ENCODE measurements at regions not wholly inside any gene's neighbourhood (a gene's known extent, or its start where the extent isn't known, plus 50 kb on each side); places are given as distances from the start of the nearest gene placed in this dataset.

GRCh38 chr4:128558896-128559679 lies 250.4 kb upstream of the JADE1 start:
- H3K4me1 Mint-ChIP-seq (ENCODE audit: insufficient read depth, unreplicated experiment): peaks cover 3% of the 10 kb centered on the region
- H3K27ac Mint-ChIP-seq (ENCODE audit: low read depth, unreplicated experiment): no peak overlapping the region
- POLR2A ChIA-PET: interaction anchor here (0.8 to 1.0 kb wide), 2 partner anchors 106 to 323 kb away, joined by 3 read pairs; no protein-coding TSS in a partner anchor

DNA sequence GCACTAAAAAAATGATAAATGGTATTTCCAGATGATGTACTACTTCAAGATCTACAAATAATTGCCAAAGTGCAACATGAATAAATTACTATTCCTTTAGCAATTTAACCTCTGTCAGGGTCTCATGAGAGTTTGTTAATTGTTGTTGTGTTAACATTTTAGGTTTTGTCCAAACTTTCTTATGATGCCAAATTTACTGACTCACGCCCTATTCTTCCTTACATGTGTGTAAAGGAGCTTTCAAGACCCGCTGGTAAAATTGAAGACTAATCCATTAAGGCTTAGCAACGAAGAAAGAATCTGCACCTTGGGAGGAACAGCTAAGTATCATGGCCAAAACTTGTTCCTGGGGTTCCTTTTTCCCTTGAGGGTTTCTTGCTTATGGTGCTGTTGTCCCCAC lies 252.7 kb upstream of the JADE1 start:
- POLR2A ChIA-PET: interaction anchor here (0.6 to 0.7 kb wide), 2 partner anchors 62 to 167 kb away, joined by 3 read pairs; no protein-coding TSS in a partner anchor
- no peak for DNase-seq (ENCODE audit: unreplicated experiment)
- TF ChIP-seq, protein P1, sequence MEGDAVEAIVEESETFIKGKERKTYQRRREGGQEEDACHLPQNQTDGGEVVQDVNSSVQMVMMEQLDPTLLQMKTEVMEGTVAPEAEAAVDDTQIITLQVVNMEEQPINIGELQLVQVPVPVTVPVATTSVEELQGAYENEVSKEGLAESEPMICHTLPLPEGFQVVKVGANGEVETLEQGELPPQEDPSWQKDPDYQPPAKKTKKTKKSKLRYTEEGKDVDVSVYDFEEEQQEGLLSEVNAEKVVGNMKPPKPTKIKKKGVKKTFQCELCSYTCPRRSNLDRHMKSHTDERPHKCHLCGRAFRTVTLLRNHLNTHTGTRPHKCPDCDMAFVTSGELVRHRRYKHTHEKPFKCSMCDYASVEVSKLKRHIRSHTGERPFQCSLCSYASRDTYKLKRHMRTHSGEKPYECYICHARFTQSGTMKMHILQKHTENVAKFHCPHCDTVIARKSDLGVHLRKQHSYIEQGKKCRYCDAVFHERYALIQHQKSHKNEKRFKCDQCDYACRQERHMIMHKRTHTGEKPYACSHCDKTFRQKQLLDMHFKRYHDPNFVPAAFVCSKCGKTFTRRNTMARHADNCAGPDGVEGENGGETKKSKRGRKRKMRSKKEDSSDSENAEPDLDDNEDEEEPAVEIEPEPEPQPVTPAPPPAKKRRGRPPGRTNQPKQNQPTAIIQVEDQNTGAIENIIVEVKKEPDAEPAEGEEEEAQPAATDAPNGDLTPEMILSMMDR (IDR thresholded peaks at IDR 0.05; ENCODE audit: unreplicated experiment): no peak
- CTCF ChIA-PET: interaction anchor here (0.7 to 5.5 kb wide), 4 partner anchors 9 to 364 kb away, joined by 3 to 36 read pairs (median 3); no protein-coding TSS in a partner anchor
- BruUV-seq (replicated peaks): no TSS peak
- peaks cover 6% of the 10 kb centered on the region for H3K4me1 Mint-ChIP-seq (ENCODE audit: insufficient read depth, unreplicated experiment)
- no peak overlapping the region for H3K27ac Mint-ChIP-seq (ENCODE audit: low read depth, unreplicated experiment)
- H3K4me3 Mint-ChIP-seq (ENCODE audit: unreplicated experiment): no peak overlapping the region
- no peaks in the 10 kb centered on the region for H3K36me3 Mint-ChIP-seq (ENCODE audit: insufficient read depth, unreplicated experiment)
- no peaks in the 10 kb centered on the region for H3K27me3 Mint-ChIP-seq (ENCODE audit: insufficient read depth, unreplicated experiment)
- no peaks in the 10 kb centered on the region for H3K9me3 Mint-ChIP-seq (ENCODE audit: unreplicated experiment)
- intact Hi-C loops (cut with micrococcal nuclease): no loop called here

More at GRCh38 chr4:128558896-128559679, 250.4 kb upstream of the JADE1 start:
- Mint-ChIP-seq H3K4me3 (ENCODE audit: unreplicated experiment) (no peak overlapping the region), H3K9me3 (ENCODE audit: unreplicated experiment) (no peaks in the 10 kb centered on the region), H3K27me3 (ENCODE audit: insufficient read depth, unreplicated experiment) (no peaks in the 10 kb centered on the region), H3K36me3 (ENCODE audit: insufficient read depth, unreplicated experiment) (no peaks in the 10 kb centered on the region)
- intact Hi-C loops (cut with micrococcal nuclease): no loop called here
- CTCF ChIA-PET: interaction anchor here (0.8 to 1.5 kb wide), 3 partner anchors 166 to 251 kb away, joined by 3 to 5 read pairs (median 3); no protein-coding TSS in a partner anchor
- no peak for DNase-seq (ENCODE audit: unreplicated experiment)
- TF ChIP-seq, protein P1 (IDR thresholded peaks at IDR 0.05; ENCODE audit: unreplicated experiment): no peak
- no TSS peak for BruUV-seq (replicated peaks)

DNA sequence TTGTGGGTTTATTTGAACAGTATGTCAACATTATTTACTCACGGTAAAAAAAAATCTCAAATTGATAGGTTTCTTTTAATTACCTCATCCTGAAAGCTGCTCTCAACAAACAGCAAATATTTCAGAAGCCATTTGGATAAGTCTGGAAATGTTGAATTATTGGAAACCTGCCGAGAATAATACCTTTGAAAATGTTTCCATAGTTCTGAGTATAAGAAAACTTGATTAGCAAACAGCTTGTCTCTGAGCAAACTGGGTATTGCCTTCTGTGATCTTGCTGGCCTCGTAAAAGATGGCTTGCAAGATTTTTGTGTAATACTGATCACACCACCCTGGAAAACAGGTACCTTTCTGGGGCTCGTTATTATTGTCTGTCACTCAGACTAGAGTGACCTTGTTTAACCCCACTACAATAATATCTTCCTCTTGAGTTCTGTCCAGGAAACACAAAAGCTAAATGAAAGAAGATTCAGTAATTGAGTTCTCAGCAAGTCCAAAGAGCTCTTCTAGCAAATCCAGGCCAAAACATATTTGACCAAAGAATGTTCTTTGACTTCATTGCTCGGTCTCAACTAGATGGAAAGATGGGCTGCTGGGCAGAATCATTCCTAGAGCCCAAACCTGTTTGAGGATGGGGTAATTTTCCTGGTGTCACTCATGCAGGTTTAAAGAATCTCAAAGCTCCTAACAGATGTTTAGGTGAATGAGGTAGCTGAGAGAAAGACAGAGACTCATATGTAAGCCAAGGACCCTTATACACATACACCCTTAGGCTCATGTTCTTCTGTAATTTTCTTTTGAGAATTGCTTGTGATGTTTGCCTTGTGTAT lies 255.6 kb upstream of the JADE1 start:
- no TSS peak for BruUV-seq (replicated peaks)
- TF ChIP-seq, protein P1 (IDR thresholded peaks at IDR 0.05; ENCODE audit: unreplicated experiment): no peak
- CTCF ChIA-PET: interaction anchor here (0.7 to 5.5 kb wide), 11 partner anchors 9 to 277 kb away, joined by 3 to 52 read pairs (median 3); no protein-coding TSS in a partner anchor
- intact Hi-C loops (cut with micrococcal nuclease): loop anchor here (1.0 to 5.0 kb wide), 5 partner anchors 25 to 267 kb away; partner anchors contain the start of gene PGRMC2
- Mint-ChIP-seq H3K9me3 (ENCODE audit: unreplicated experiment) (no peaks in the 10 kb centered on the region), H3K4me3 (ENCODE audit: unreplicated experiment) (peak overlapping the region; percentile 77), H3K4me1 (ENCODE audit: insufficient read depth, unreplicated experiment) (peaks cover 11% of the 10 kb centered on the region), H3K27ac (ENCODE audit: low read depth, unreplicated experiment) (peak overlapping the region; percentile 98), H3K36me3 (ENCODE audit: insufficient read depth, unreplicated experiment) (peaks cover 6% of the 10 kb centered on the region), H3K27me3 (ENCODE audit: insufficient read depth, unreplicated experiment) (no peaks in the 10 kb centered on the region)
- POLR2A ChIA-PET: interaction anchor here (0.7 to 3.3 kb wide), 29 partner anchors 9 to 1078 kb away, joined by 3 to 18 read pairs (median 5); partner anchors contain the start of gene JADE1
- peak; percentile 25 for DNase-seq (ENCODE audit: unreplicated experiment)

All from MCF 10A (cell line).